ENCODE measurements at regions not wholly inside any gene's neighbourhood (a gene's known extent, or its start where the extent isn't known, plus 50 kb on each side); places are given as distances from the start of the nearest gene placed in this dataset.
A peak's percentile ranks its signal among the peaks of the same experiment; 100 is the strongest.
"Not testable (repeated sequence)": the region's sequence is repeated elsewhere in the genome, so short reads cannot be mapped to it uniquely, and the experiment has no call there.

- Histone ChIP-seq H3K4me1 (no peaks in the 10 kb centered on the region), H3K27ac (peak overlapping the region in 1 of 2 donors; percentile 9), H3K36me3 (no peaks in the 10 kb centered on the region), H3K9me3 (no peaks in the 10 kb centered on the region), H3K27me3 (no peaks in the 10 kb centered on the region), H3K4me3 (no peak overlapping the region)
- TF ChIP-seq, protein P1, sequence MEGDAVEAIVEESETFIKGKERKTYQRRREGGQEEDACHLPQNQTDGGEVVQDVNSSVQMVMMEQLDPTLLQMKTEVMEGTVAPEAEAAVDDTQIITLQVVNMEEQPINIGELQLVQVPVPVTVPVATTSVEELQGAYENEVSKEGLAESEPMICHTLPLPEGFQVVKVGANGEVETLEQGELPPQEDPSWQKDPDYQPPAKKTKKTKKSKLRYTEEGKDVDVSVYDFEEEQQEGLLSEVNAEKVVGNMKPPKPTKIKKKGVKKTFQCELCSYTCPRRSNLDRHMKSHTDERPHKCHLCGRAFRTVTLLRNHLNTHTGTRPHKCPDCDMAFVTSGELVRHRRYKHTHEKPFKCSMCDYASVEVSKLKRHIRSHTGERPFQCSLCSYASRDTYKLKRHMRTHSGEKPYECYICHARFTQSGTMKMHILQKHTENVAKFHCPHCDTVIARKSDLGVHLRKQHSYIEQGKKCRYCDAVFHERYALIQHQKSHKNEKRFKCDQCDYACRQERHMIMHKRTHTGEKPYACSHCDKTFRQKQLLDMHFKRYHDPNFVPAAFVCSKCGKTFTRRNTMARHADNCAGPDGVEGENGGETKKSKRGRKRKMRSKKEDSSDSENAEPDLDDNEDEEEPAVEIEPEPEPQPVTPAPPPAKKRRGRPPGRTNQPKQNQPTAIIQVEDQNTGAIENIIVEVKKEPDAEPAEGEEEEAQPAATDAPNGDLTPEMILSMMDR (IDR thresholded peaks at IDR 0.05) = no peak
- DNase-seq (peak in 1 of 4 donors; percentile 15), ATAC-seq (peak; percentile 88)
- intact Hi-C loops (cut with DNase I) = no loop called here
Observed at GRCh38 chr6:40146902-40147301, 212.6 kb upstream of the MOCS1 start.

DNA sequence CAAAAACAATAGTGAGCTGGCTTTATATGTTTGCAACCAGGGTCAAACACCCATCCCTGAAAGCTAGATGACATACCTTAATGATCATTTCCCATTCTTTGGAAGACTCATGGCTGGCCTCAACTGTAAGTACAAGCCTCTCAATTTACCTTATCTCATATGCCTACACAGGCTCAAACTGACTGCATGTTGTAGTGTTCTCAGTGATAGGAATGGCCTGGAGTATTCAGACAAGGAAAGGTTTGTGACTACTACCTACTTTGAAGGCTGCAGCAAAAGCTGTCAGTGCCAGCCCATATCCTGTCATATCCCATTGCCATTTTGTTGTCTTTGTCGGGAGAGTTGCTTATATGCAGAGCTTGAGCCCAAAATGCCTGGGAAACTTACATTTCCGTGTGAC is 205.2 kb upstream of the MOCS1 start:
- TF ChIP-seq, protein P1 (IDR thresholded peaks at IDR 0.05) = no peak
- ATAC-seq = no peak
- no peak for DNase-seq
- no peak overlapping the region for H3K4me3 ChIP-seq
- no peak overlapping the region for H3K27ac ChIP-seq
- no peaks in the 10 kb centered on the region for H3K27me3 ChIP-seq
- H3K4me1 ChIP-seq = no peaks in the 10 kb centered on the region
- intact Hi-C loops (cut with DNase I) = no loop called here
- H3K9me3 ChIP-seq = no peaks in the 10 kb centered on the region
- no peaks in the 10 kb centered on the region for H3K36me3 ChIP-seq

- no peak overlapping the region for H3K27ac ChIP-seq
- no peaks in the 10 kb centered on the region for H3K4me1 ChIP-seq
- DNase-seq = peak in 1 of 4 donors; percentile 30
- H3K4me3 ChIP-seq = no peak overlapping the region
- H3K27me3 ChIP-seq = no peaks in the 10 kb centered on the region
- H3K36me3 ChIP-seq = no peaks in the 10 kb centered on the region
- intact Hi-C loops (cut with DNase I) = no loop called here
- H3K9me3 ChIP-seq = no peaks in the 10 kb centered on the region
- ATAC-seq = peak; percentile 40
- TF ChIP-seq, protein P1 (IDR thresholded peaks at IDR 0.05) = no peak
Observed at GRCh38 chr6:40138273-40138720, 204.0 kb upstream of the MOCS1 start.

GRCh38 chr6:40135491-40136072 is 201.3 kb upstream of the MOCS1 start:
- Histone ChIP-seq H3K36me3 (no peaks in the 10 kb centered on the region), H3K27ac (no peak overlapping the region), H3K9me3 (no peaks in the 10 kb centered on the region), H3K27me3 (no peaks in the 10 kb centered on the region), H3K4me1 (no peaks in the 10 kb centered on the region), H3K4me3 (no peak overlapping the region)
- DNase-seq (no peak), ATAC-seq (no peak)
- intact Hi-C loops (cut with DNase I) = no loop called here
- TF ChIP-seq, protein P1 (IDR thresholded peaks at IDR 0.05) = no peak

- H3K9me3 ChIP-seq; intact Hi-C loops (cut with DNase I); H3K36me3 ChIP-seq; H3K27ac ChIP-seq; ATAC-seq; H3K4me3 ChIP-seq; H3K27me3 ChIP-seq; H3K4me1 ChIP-seq: not testable (repeated sequence)
- DNase-seq = peak in 1 of 4 donors; percentile 46
Observed at GRCh38 chr6:40133981-40134380, 199.7 kb upstream of the MOCS1 start.

- Histone ChIP-seq H3K4me3 (no peak overlapping the region), H3K27ac (no peak overlapping the region), H3K9me3 (peaks cover 0 to 3% of the 10 kb centered on the region in 2 donors), H3K4me1 (no peaks in the 10 kb centered on the region), H3K36me3 (no peaks in the 10 kb centered on the region), H3K27me3 (no peaks in the 10 kb centered on the region)
- TF ChIP-seq, protein P1 (IDR thresholded peaks at IDR 0.05) = no peak
- no peak for DNase-seq
- ATAC-seq = no peak
- intact Hi-C loops (cut with DNase I) = no loop called here
Observed at GRCh38 chr6:40131675-40132074, 197.4 kb upstream of the MOCS1 start.
